A549 (cell line): ENCODE measurements at regions not wholly inside any gene's neighbourhood (a gene's known extent, or its start where the extent isn't known, plus 50 kb on each side); places are given as distances from the start of the nearest gene placed in this dataset.

ENCODE experiments used
- BHLHE40 ChIP-seq: IDR thresholded peaks from 2 replicates; pipeline ENCODE4 v1.6.1; 2012; ENCODE audit warnings: low read depth, low read length, inconsistent platforms
- CTCF ChIP-seq: fragments of >200 bp; sonication (Bioruptor Twin); formaldehyde crosslinking; IDR thresholded peaks from 3 replicates; pipeline ENCODE4 v1.5.1; 2016
- EHMT2 ChIP-seq: fragments of 200-600 bp; sonication (generic); IDR thresholded peaks from 2 replicates; pipeline ENCODE4 v1.6.1; 2016; ENCODE audit warnings: antibody characterized with exemption, low read depth, mild to moderate bottlenecking, moderate library complexity
- FOSL2 ChIP-seq, 2 experiments: fragments of 450-650 bp in 1 of 2; fragments of >200 bp in 1 of 2; sonication (Bioruptor Twin) in 1 of 2; formaldehyde crosslinking; IDR thresholded peaks; 2 replicates each; pipeline versions ENCODE4 v1.5.0 to v1.6.1; 2016 to 2020; ENCODE audit warnings: mild to moderate bottlenecking in 1 of 2, moderate library complexity in 1 of 2
- HMGXB4 ChIP-seq: fragments of 250-450 bp; sonication (Bioruptor Pico); IDR thresholded peaks from 2 replicates; pipeline ENCODE4 v1.5.0; 2021; ENCODE audit warnings: mild to moderate bottlenecking, moderate library complexity, borderline replicate concordance
- HOXA7 ChIP-seq: fragments of 250-450 bp; sonication (Bioruptor Pico); IDR thresholded peaks from 2 replicates; pipeline ENCODE4 v1.5.0; 2020; ENCODE audit warnings: mild to moderate bottlenecking, moderate library complexity
- KDM5A ChIP-seq: fragments of 200-600 bp; sonication (generic); IDR thresholded peaks from 2 replicates; pipeline ENCODE4 v1.6.1; 2016; ENCODE audit warnings: antibody characterized with exemption, mild to moderate bottlenecking
- MAX ChIP-seq: IDR thresholded peaks from 2 replicates; pipeline ENCODE4 v1.6.1; 2012
- MYC ChIP-seq: IDR thresholded peaks from 2 replicates; pipeline ENCODE4 v1.6.1; 2012; ENCODE audit warnings: mild to moderate bottlenecking, inconsistent platforms, low read length, improper control_type of control experiment, borderline replicate concordance
- POLR2A ChIP-seq: IDR thresholded peaks from 2 replicates; pipeline ENCODE4 v1.6.1; 2012; ENCODE audit warnings: mild to moderate bottlenecking, low read length
- RCOR1 ChIP-seq: fragments of 150-350 bp; IDR thresholded peaks from 2 replicates; pipeline ENCODE4 v1.6.1; 2014; ENCODE audit warnings: antibody characterized with exemption, low read length, low read depth
- SREBF2 ChIP-seq: fragments of 450-650 bp; IDR thresholded peaks from 2 replicates; pipeline ENCODE4 v1.6.1; 2014; ENCODE audit warnings: mild to moderate bottlenecking, moderate library complexity
- USF2 ChIP-seq: fragments of 450-650 bp; IDR thresholded peaks from 2 replicates; pipeline ENCODE4 v1.6.1; 2014; ENCODE audit warnings: antibody characterized with exemption
- ZFP36 ChIP-seq: fragments of 450-650 bp; IDR thresholded peaks from 2 replicates; pipeline ENCODE4 v1.6.1; 2014; ENCODE audit warnings: borderline replicate concordance; ENCODE audit not compliant: partially characterized antibody

- TF ChIP-seq POLR2A (no peak), MAX (no peak), FOSL2 (IDR thresholded peaks at IDR 0.05) (no peak), FOSL2 (CRISPR knock-in tag; IDR thresholded peaks at IDR 0.05) (no peak), CTCF (no peak), SREBF2 (no peak), ZFP36 (no peak), RCOR1 (no peak), USF2 (no peak), HOXA7 (CRISPR knock-in tag) (no peak), MYC (no peak), EHMT2 (no peak), HMGXB4 (no peak), KDM5A (no peak), BHLHE40 (no peak)
Observed at GRCh38 chr7:112572669-112573301, 92.0 kb downstream of the LSMEM1 start.
